ENCODE measurements at regions not wholly inside any gene's neighbourhood (a gene's known extent, or its start where the extent isn't known, plus 50 kb on each side); places are given as distances from the start of the nearest gene placed in this dataset.

DNA sequence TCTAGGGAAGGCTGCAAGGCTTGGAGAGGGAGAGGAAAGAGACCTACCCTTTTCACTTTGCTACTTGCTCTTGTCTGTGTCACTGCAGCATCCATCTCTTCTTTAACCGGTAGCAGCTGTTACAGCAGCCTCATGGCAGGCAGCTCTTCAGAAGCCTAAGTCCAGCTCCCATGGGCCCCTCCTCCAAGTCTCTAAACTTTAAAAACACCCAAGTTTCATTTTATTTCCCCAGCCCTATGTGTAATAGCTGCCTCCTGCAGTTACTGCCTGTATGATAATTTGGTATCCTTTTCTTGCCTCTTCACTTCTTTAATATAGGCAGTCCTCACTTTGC is 313.1 kb upstream of the PIK3R1 start:
- TF ChIP-seq, protein P1, sequence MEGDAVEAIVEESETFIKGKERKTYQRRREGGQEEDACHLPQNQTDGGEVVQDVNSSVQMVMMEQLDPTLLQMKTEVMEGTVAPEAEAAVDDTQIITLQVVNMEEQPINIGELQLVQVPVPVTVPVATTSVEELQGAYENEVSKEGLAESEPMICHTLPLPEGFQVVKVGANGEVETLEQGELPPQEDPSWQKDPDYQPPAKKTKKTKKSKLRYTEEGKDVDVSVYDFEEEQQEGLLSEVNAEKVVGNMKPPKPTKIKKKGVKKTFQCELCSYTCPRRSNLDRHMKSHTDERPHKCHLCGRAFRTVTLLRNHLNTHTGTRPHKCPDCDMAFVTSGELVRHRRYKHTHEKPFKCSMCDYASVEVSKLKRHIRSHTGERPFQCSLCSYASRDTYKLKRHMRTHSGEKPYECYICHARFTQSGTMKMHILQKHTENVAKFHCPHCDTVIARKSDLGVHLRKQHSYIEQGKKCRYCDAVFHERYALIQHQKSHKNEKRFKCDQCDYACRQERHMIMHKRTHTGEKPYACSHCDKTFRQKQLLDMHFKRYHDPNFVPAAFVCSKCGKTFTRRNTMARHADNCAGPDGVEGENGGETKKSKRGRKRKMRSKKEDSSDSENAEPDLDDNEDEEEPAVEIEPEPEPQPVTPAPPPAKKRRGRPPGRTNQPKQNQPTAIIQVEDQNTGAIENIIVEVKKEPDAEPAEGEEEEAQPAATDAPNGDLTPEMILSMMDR (IDR thresholded peaks at IDR 0.05; ENCODE audit: insufficient read depth, low read depth, low read length): no peak
- TF ChIP-seq EZH2 (IDR thresholded peaks at IDR 0.05; ENCODE audit: insufficient read depth, low read length): no peak

Measured in astrocyte (in vitro differentiated cells and primary cell).